ENCODE measurements at regions not wholly inside any gene's neighbourhood (a gene's known extent, or its start where the extent isn't known, plus 50 kb on each side); places are given as distances from the start of the nearest gene placed in this dataset.
"Not testable (repeated sequence)": the region's sequence is repeated elsewhere in the genome, so short reads cannot be mapped to it uniquely, and the experiment has no call there.

GRCh38 chr12:129959889-129960288, 56.1 kb upstream of the TMEM132D start:
- DNase-seq (ENCODE audit: low read depth in 4 of 4, low spot score in 3 of 4) = no peak

- DNase-seq (ENCODE audit: low read depth in 4 of 4, low spot score in 3 of 4) = no peak
These were observed 57.3 kb upstream of the TMEM132D start for GRCh38 chr12:129961091-129961490.

GRCh38 chr12:129961856-129962255, 58.0 kb upstream of the TMEM132D start:
- no peak for DNase-seq (ENCODE audit: low read depth in 4 of 4, low spot score in 3 of 4)

GRCh38 chr12:129964300-129964699, 60.5 kb upstream of the TMEM132D start:
- no peak for DNase-seq (ENCODE audit: low read depth in 4 of 4, low spot score in 3 of 4)

- peak in 1 of 4 donors; percentile 10 for DNase-seq (ENCODE audit: low read depth in 4 of 4, low spot score in 3 of 4)
These were observed 61.1 kb upstream of the TMEM132D start for GRCh38 chr12:129964826-129965457.

GRCh38 chr12:129966146-129966995, 62.5 kb upstream of the TMEM132D start:
- DNase-seq (ENCODE audit: low read depth in 4 of 4, low spot score in 3 of 4) = no peak

GRCh38 chr12:129971721-129972120, 67.9 kb upstream of the TMEM132D start:
- no peak for DNase-seq (ENCODE audit: low read depth in 4 of 4, low spot score in 3 of 4)

GRCh38 chr12:129973236-129973961, 69.6 kb upstream of the TMEM132D start:
- no peak for DNase-seq (ENCODE audit: low read depth in 4 of 4, low spot score in 3 of 4)

- DNase-seq (ENCODE audit: low read depth in 4 of 4, low spot score in 3 of 4) = no peak
These were observed 80.3 kb upstream of the TMEM132D start for GRCh38 chr12:129984106-129984505.

- DNase-seq (ENCODE audit: low read depth in 4 of 4, low spot score in 3 of 4) = no peak
These were observed 84.0 kb upstream of the TMEM132D start for GRCh38 chr12:129987841-129988240.

- no peak for DNase-seq (ENCODE audit: low read depth in 4 of 4, low spot score in 3 of 4)
These were observed 90.8 kb upstream of the TMEM132D start for GRCh38 chr12:129994634-129995033.

GRCh38 chr12:129997239-129997638, 93.4 kb upstream of the TMEM132D start:
- DNase-seq (ENCODE audit: low read depth in 4 of 4, low spot score in 3 of 4) = no peak

- not testable (repeated sequence) for DNase-seq (ENCODE audit: low read depth in 4 of 4, low spot score in 3 of 4)
These were observed 100.6 kb upstream of the TMEM132D start for GRCh38 chr12:130004310-130004877.

- no peak for DNase-seq (ENCODE audit: low read depth in 4 of 4, low spot score in 3 of 4)
These were observed 103.9 kb upstream of the TMEM132D start for GRCh38 chr12:130007771-130008170.

- DNase-seq (ENCODE audit: low read depth in 4 of 4, low spot score in 3 of 4) = no peak
These were observed 104.4 kb upstream of the TMEM132D start for GRCh38 chr12:130008241-130008640.

GRCh38 chr12:130009961-130010360, 106.1 kb upstream of the TMEM132D start:
- DNase-seq (ENCODE audit: low read depth in 4 of 4, low spot score in 3 of 4) = no peak

- DNase-seq (ENCODE audit: low read depth in 4 of 4, low spot score in 3 of 4) = no peak
These were observed 108.0 kb upstream of the TMEM132D start for GRCh38 chr12:130011611-130012385.

- DNase-seq (ENCODE audit: low read depth in 4 of 4, low spot score in 3 of 4) = peak in 3 of 4 donors; percentile 36 to 63 (median 44)
These were observed 110.1 kb upstream of the TMEM132D start for GRCh38 chr12:130013771-130014484.

- DNase-seq (ENCODE audit: low read depth in 4 of 4, low spot score in 3 of 4) = no peak
These were observed 110.6 kb upstream of the TMEM132D start for GRCh38 chr12:130014485-130014807.

GRCh38 chr12:130016194-130016593, 112.4 kb upstream of the TMEM132D start:
- no peak for DNase-seq (ENCODE audit: low read depth in 4 of 4, low spot score in 3 of 4)
